ENCODE measurements at regions not wholly inside any gene's neighbourhood (a gene's known extent, or its start where the extent isn't known, plus 50 kb on each side); places are given as distances from the start of the nearest gene placed in this dataset.
A peak's percentile ranks its signal among the peaks of the same experiment; 100 is the strongest.
"Not testable (repeated sequence)": the region's sequence is repeated elsewhere in the genome, so short reads cannot be mapped to it uniquely, and the experiment has no call there.

GRCh38 chr21:9188322-9188721 is 1333.1 kb upstream of the TPTE start:
- peak in 1 of 2 donors; percentile 25 for DNase-seq
- intact Hi-C loops (cut with DNase I): not testable (repeated sequence)

More at GRCh38 chr21:9188322-9188721, 1333.1 kb upstream of the TPTE start:
- H3K27ac ChIP-seq (ENCODE audit: low read depth in 1 of 2, low read length in 2 of 2); H3K4me1 ChIP-seq (ENCODE audit: control insufficient read depth in 1 of 2, insufficient read depth in 2 of 2, low read length in 2 of 2); H3K4me3 ChIP-seq (ENCODE audit: low read length in 2 of 2); H3K36me3 ChIP-seq (ENCODE audit: control insufficient read depth in 1 of 2, insufficient read depth in 2 of 2, low read length in 1 of 2); H3K9me3 ChIP-seq (ENCODE audit: control insufficient read depth, low read length); ATAC-seq (ENCODE audit: low FRiP score); H3K27me3 ChIP-seq (ENCODE audit: control insufficient read depth in 1 of 2, insufficient read depth in 2 of 2, low read length in 1 of 2): not testable (repeated sequence)
- 64 to 66% methylated on average over 5 of the region's 6 CpGs for WGBS, 2 donors
